Upper lobe of left lung (tissue), 6 donors: ENCODE measurements at regions not wholly inside any gene's neighbourhood (a gene's known extent, or its start where the extent isn't known, plus 50 kb on each side); places are given as distances from the start of the nearest gene placed in this dataset.
A peak's percentile ranks its signal among the peaks of the same experiment; 100 is the strongest.

Experiments used
- ATAC-seq, 2 donors: fragments of 200-7000 bp; cut with Tn5 transposase; one replicate each; pipeline ENCODE4 v1.9.1; 2022; ENCODE audit warnings: mild to moderate bottlenecking in 2 of 2, moderate library complexity in 2 of 2; ENCODE audit not compliant: low FRiP score in 2 of 2
- DNase-seq, 2 donors: peaks; one replicate each; pipeline ENCODE4 v3.0.0-alpha.2; 2019 to 2020
- H3K27ac ChIP-seq, 4 donors: fragments of 200-600 bp; sonication (generic); one replicate each; pipeline ENCODE4 v1.5.1; 2016 to 2019
- H3K27me3 ChIP-seq, 4 donors: fragments of 200-600 bp; sonication (generic); one replicate each; pipeline ENCODE4 v1.5.1; 2017 to 2019
- H3K36me3 ChIP-seq, 4 donors: fragments of 200-600 bp; sonication (generic); one replicate each; pipeline ENCODE4 v1.5.1; 2016 to 2019
- H3K4me1 ChIP-seq, 4 donors: fragments of 200-600 bp; sonication (generic); one replicate each; pipeline ENCODE4 v1.5.1; 2018 to 2019
- H3K4me3 ChIP-seq, 4 donors: fragments of 200-600 bp; sonication (generic); one replicate each; pipeline ENCODE4 v1.5.1; 2017 to 2019; ENCODE audit warnings: mild to moderate bottlenecking in 2 of 4, moderate library complexity in 1 of 4
- H3K9me3 ChIP-seq, 4 donors: fragments of 200-600 bp; sonication (generic); one replicate each; pipeline ENCODE4 v1.5.1; 2018 to 2019
- EP300 ChIP-seq, 4 donors: sonication (generic); formaldehyde crosslinking; IDR thresholded peaks; one replicate each; pipeline ENCODE4 v1.5.1; 2017; ENCODE audit warnings: antibody characterized with exemption in 4 of 4, control low read depth in 2 of 4
- POLR2A ChIP-seq, 4 donors: fragments of 450-650 bp; IDR thresholded peaks; one replicate each; pipeline ENCODE4 v1.5.1; 2016 to 2017; ENCODE audit warnings: antibody characterized with exemption in 4 of 4, mild to moderate bottlenecking in 2 of 4
- POLR2AphosphoS5 ChIP-seq, 2 donors: sonication (generic); formaldehyde crosslinking; IDR thresholded peaks; one replicate each; pipeline ENCODE4 v1.5.1; 2017; ENCODE audit warnings: antibody characterized with exemption in 2 of 2
- WGBS, 2 donors: methylation state at CpG; one replicate each; pipeline ENCODE4 v1.1.5; 2017 to 2018; 5-methylcytosine and 5-hydroxymethylcytosine counted together
- TF ChIP-seq, protein P1 (sequence below), 6 experiments: fragments of 450-650 bp in 4 of 6; fragments of 200-600 bp in 2 of 6; sonication (generic) in 2 of 6; IDR thresholded peaks; one replicate each; pipeline ENCODE4 v1.5.1; 2016 to 2019; ENCODE audit warnings: antibody characterized with exemption in 6 of 6
- donor health status: DM: no; HTN: no; CAD: no; lungs with moderate emphysema.
- donor health status: DM: no; HTN: yes; CAD: no; lungs with severe emphysema.

DNA sequence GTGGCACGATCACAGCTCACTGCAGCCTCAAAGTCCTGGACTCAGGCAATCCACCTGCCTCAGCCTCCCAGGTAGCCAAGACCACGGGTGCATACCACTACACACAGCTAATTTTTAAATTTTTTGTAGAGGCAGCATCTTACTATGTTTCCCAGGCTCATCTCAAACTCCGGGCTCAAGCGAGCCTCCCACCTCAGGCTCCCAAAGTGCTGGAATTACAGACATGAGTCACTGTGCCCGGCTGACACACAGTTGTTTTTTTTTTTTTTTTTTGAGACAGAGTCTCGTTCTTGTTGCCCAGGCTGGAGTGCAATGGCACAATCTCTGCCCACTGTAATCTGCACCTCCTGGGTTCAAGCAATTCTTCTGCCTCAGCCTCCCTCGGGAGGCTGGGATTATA lies 70.1 kb upstream of the CNOT6 start:
- ATAC-seq (peak in 1 of 2 donors; percentile 48), DNase-seq (no peak)
- Histone ChIP-seq H3K4me3 (no peak overlapping the region), H3K27ac (no peak overlapping the region), H3K27me3 (no peaks in the 10 kb centered on the region), H3K4me1 (no peaks in the 10 kb centered on the region), H3K36me3 (no peaks in the 10 kb centered on the region), H3K9me3 (no peaks in the 10 kb centered on the region)
- WGBS, 2 donors, result 87% methylated on average over 7 of the region's 7 CpGs
- TF ChIP-seq POLR2AphosphoS5 (IDR thresholded peaks at IDR 0.05) (no peak), EP300 (IDR thresholded peaks at IDR 0.05) (no peak), POLR2A (IDR thresholded peaks at IDR 0.05) (no peak)
- TF ChIP-seq, protein P1, sequence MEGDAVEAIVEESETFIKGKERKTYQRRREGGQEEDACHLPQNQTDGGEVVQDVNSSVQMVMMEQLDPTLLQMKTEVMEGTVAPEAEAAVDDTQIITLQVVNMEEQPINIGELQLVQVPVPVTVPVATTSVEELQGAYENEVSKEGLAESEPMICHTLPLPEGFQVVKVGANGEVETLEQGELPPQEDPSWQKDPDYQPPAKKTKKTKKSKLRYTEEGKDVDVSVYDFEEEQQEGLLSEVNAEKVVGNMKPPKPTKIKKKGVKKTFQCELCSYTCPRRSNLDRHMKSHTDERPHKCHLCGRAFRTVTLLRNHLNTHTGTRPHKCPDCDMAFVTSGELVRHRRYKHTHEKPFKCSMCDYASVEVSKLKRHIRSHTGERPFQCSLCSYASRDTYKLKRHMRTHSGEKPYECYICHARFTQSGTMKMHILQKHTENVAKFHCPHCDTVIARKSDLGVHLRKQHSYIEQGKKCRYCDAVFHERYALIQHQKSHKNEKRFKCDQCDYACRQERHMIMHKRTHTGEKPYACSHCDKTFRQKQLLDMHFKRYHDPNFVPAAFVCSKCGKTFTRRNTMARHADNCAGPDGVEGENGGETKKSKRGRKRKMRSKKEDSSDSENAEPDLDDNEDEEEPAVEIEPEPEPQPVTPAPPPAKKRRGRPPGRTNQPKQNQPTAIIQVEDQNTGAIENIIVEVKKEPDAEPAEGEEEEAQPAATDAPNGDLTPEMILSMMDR (IDR thresholded peaks at IDR 0.05), result no peak

DNA sequence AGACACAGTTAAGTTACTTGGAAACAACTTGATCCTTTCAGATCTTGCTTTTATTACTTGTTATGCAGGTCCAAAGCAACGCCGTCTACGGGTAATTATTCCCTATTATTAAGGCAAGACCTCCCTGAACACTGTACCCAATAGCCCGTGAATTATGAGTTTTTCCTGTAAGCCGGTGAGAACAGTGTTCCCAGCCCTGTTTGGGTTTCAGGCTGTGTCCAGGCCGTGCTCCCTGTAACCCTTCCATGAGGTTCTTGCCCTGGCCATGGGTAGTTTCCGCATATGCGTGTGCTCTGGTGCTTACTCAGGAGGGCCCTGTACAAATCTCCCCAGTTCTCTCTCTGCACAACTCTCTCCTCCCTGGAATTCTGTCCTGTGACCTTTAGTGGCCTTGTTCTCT lies 65.6 kb upstream of the CNOT6 start:
- Histone ChIP-seq H3K27ac (no peak overlapping the region), H3K27me3 (no peaks in the 10 kb centered on the region), H3K4me3 (no peak overlapping the region), H3K4me1 (no peaks in the 10 kb centered on the region), H3K9me3 (no peaks in the 10 kb centered on the region), H3K36me3 (no peaks in the 10 kb centered on the region)
- WGBS, 2 donors, result 90 to 94% methylated on average over 8 of the region's 8 CpGs
- no peak for TF ChIP-seq EP300 (IDR thresholded peaks at IDR 0.05)
- no peak for TF ChIP-seq POLR2AphosphoS5 (IDR thresholded peaks at IDR 0.05)
- TF ChIP-seq, protein P1 (IDR thresholded peaks at IDR 0.05), result no peak
- DNase-seq (no peak), ATAC-seq (no peak)

- no peak overlapping the region for H3K27ac ChIP-seq
- no peak for TF ChIP-seq POLR2AphosphoS5 (IDR thresholded peaks at IDR 0.05)
- no peaks in the 10 kb centered on the region for H3K27me3 ChIP-seq
- no peaks in the 10 kb centered on the region for H3K4me1 ChIP-seq
- ATAC-seq (peak in 1 of 2 donors; percentile 14), DNase-seq (peak in 1 of 2 donors; percentile 71)
- no peak overlapping the region for H3K4me3 ChIP-seq
- 88 to 94% methylated on average over 8 to 27 of the region's 27 CpGs for WGBS, 2 donors
- H3K9me3 ChIP-seq, result no peaks in the 10 kb centered on the region
- H3K36me3 ChIP-seq, result no peaks in the 10 kb centered on the region
Observed at GRCh38 chr5:180431932-180432331, 62.2 kb upstream of the CNOT6 start.

GRCh38 chr5:180433032-180433422 lies 61.2 kb upstream of the CNOT6 start:
- TF ChIP-seq, protein P1 (IDR thresholded peaks at IDR 0.05), result no peak
- TF ChIP-seq POLR2A (IDR thresholded peaks at IDR 0.05) (no peak), POLR2AphosphoS5 (IDR thresholded peaks at IDR 0.05) (no peak), EP300 (IDR thresholded peaks at IDR 0.05) (no peak)
- DNase-seq, result no peak
- Histone ChIP-seq H3K27me3 (no peaks in the 10 kb centered on the region), H3K36me3 (no peaks in the 10 kb centered on the region), H3K9me3 (no peaks in the 10 kb centered on the region), H3K4me3 (no peak overlapping the region), H3K4me1 (no peaks in the 10 kb centered on the region), H3K27ac (no peak overlapping the region)
- no peak for ATAC-seq
- 81 to 90% methylated on average over 6 of the region's 6 CpGs for WGBS, 2 donors

- Histone ChIP-seq H3K36me3 (no peaks in the 10 kb centered on the region), H3K27me3 (no peaks in the 10 kb centered on the region), H3K27ac (no peak overlapping the region), H3K4me1 (peaks cover 0 to 7% (median 2%) of the 10 kb centered on the region in 4 donors), H3K4me3 (no peak overlapping the region), H3K9me3 (no peaks in the 10 kb centered on the region)
- ATAC-seq, result no peak
- TF ChIP-seq, protein P1 (IDR thresholded peaks at IDR 0.05), result no peak
- TF ChIP-seq EP300 (IDR thresholded peaks at IDR 0.05) (no peak), POLR2A (IDR thresholded peaks at IDR 0.05) (no peak), POLR2AphosphoS5 (IDR thresholded peaks at IDR 0.05) (no peak)
- WGBS, 2 donors, result 82 to 85% methylated on average over 6 to 7 of the region's 7 CpGs
- DNase-seq, result peak in 1 of 2 donors; percentile 52
Observed at GRCh38 chr5:180435594-180435993, 58.6 kb upstream of the CNOT6 start.
